SK-N-SH (cell line): ENCODE measurements at regions not wholly inside any gene's neighbourhood (a gene's known extent, or its start where the extent isn't known, plus 50 kb on each side); places are given as distances from the start of the nearest gene placed in this dataset.

Experiments used
- GABPA ChIP-seq: IDR thresholded peaks from 2 replicates; pipeline ENCODE4 v1.4.0; 2012; ENCODE audit warnings: low read depth, mild to moderate bottlenecking
- MXI1 ChIP-seq: IDR thresholded peaks from 2 replicates; pipeline ENCODE4 v1.6.1; 2012; ENCODE audit warnings: mild to moderate bottlenecking, low read depth, low read length, improper control_type of control experiment
- NFIC ChIP-seq: IDR thresholded peaks from 2 replicates; pipeline ENCODE4 v1.4.0; 2012; ENCODE audit warnings: borderline replicate concordance
- POLR2AphosphoS5 ChIP-seq: IDR thresholded peaks from 2 replicates; pipeline ENCODE4 v1.6.1; 2012; ENCODE audit warnings: low read depth, low read length
- RFX5 ChIP-seq: IDR thresholded peaks from 2 replicates; pipeline ENCODE4 v1.6.1; 2012; ENCODE audit warnings: mild to moderate bottlenecking, improper control_type of control experiment, low read length
- TAF1 ChIP-seq: IDR thresholded peaks from 2 replicates; pipeline ENCODE4 v1.6.1; 2012; ENCODE audit warnings: low read depth, mild to moderate bottlenecking, low read length, moderate library complexity, borderline replicate concordance
- TCF12 ChIP-seq: IDR thresholded peaks from 2 replicates; pipeline ENCODE4 v1.4.0; 2012
- TF ChIP-seq, protein P1 (sequence below): IDR thresholded peaks from 2 replicates; pipeline ENCODE4 v1.4.0; 2012; ENCODE audit warnings: low read depth, borderline replicate concordance
- TF ChIP-seq, protein P2 (sequence below): fragments of 200-600 bp; sonication (generic); IDR thresholded peaks from 2 replicates; pipeline ENCODE4 v1.6.1; 2017; ENCODE audit warnings: antibody characterized with exemption, mild to moderate bottlenecking, moderate library complexity
- TF ChIP-seq, protein P3 (sequence below): IDR thresholded peaks from 2 replicates; pipeline ENCODE4 v1.4.0; 2012; ENCODE audit warnings: low read depth, borderline replicate concordance
- TF ChIP-seq, protein P4 (sequence below): IDR thresholded peaks from 2 replicates; pipeline ENCODE4; 2012
- TF ChIP-seq, protein P5 (sequence below): IDR thresholded peaks from 2 replicates; pipeline ENCODE4 v1.6.1; 2012; ENCODE audit warnings: mild to moderate bottlenecking, low read depth, low read length, moderate library complexity

DNA sequence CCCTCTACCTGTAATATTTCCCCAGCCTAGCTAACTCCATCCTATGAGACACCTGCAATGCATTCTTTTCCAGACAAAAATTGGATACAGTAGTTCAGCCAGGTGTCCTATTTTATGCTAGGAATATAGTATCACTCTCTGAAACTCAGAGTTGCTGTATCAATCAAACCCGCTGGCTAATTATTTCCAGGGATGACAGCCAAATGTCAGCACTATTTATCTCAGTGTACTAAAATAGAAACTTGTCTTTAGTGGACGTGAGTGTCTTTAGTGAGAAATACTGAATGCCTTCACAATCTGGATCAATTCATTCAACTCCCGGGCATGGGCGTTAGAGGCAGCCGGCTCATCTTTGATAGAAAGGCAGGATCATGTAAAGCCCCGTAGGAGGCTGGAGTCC is 196.2 kb downstream of the RBM46 start:
- TF ChIP-seq TCF12, result no peak
- no peak for TF ChIP-seq POLR2AphosphoS5
- no peak for TF ChIP-seq MXI1
- TF ChIP-seq, protein P1, sequence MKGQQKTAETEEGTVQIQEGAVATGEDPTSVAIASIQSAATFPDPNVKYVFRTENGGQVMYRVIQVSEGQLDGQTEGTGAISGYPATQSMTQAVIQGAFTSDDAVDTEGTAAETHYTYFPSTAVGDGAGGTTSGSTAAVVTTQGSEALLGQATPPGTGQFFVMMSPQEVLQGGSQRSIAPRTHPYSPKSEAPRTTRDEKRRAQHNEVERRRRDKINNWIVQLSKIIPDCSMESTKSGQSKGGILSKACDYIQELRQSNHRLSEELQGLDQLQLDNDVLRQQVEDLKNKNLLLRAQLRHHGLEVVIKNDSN, result no peak
- TF ChIP-seq, protein P2, sequence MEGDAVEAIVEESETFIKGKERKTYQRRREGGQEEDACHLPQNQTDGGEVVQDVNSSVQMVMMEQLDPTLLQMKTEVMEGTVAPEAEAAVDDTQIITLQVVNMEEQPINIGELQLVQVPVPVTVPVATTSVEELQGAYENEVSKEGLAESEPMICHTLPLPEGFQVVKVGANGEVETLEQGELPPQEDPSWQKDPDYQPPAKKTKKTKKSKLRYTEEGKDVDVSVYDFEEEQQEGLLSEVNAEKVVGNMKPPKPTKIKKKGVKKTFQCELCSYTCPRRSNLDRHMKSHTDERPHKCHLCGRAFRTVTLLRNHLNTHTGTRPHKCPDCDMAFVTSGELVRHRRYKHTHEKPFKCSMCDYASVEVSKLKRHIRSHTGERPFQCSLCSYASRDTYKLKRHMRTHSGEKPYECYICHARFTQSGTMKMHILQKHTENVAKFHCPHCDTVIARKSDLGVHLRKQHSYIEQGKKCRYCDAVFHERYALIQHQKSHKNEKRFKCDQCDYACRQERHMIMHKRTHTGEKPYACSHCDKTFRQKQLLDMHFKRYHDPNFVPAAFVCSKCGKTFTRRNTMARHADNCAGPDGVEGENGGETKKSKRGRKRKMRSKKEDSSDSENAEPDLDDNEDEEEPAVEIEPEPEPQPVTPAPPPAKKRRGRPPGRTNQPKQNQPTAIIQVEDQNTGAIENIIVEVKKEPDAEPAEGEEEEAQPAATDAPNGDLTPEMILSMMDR, result no peak
- TF ChIP-seq, protein P3, sequence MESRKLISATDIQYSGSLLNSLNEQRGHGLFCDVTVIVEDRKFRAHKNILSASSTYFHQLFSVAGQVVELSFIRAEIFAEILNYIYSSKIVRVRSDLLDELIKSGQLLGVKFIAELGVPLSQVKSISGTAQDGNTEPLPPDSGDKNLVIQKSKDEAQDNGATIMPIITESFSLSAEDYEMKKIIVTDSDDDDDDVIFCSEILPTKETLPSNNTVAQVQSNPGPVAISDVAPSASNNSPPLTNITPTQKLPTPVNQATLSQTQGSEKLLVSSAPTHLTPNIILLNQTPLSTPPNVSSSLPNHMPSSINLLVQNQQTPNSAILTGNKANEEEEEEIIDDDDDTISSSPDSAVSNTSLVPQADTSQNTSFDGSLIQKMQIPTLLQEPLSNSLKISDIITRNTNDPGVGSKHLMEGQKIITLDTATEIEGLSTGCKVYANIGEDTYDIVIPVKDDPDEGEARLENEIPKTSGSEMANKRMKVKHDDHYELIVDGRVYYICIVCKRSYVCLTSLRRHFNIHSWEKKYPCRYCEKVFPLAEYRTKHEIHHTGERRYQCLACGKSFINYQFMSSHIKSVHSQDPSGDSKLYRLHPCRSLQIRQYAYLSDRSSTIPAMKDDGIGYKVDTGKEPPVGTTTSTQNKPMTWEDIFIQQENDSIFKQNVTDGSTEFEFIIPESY, result no peak
- TF ChIP-seq GABPA, result no peak
- no peak for TF ChIP-seq TAF1
- TF ChIP-seq, protein P4, sequence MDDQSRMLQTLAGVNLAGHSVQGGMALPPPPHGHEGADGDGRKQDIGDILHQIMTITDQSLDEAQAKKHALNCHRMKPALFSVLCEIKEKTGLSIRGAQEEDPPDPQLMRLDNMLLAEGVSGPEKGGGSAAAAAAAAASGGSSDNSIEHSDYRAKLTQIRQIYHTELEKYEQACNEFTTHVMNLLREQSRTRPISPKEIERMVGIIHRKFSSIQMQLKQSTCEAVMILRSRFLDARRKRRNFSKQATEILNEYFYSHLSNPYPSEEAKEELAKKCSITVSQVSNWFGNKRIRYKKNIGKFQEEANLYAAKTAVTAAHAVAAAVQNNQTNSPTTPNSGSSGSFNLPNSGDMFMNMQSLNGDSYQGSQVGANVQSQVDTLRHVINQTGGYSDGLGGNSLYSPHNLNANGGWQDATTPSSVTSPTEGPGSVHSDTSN, result no peak
- TF ChIP-seq RFX5, result no peak
- TF ChIP-seq, protein P5, sequence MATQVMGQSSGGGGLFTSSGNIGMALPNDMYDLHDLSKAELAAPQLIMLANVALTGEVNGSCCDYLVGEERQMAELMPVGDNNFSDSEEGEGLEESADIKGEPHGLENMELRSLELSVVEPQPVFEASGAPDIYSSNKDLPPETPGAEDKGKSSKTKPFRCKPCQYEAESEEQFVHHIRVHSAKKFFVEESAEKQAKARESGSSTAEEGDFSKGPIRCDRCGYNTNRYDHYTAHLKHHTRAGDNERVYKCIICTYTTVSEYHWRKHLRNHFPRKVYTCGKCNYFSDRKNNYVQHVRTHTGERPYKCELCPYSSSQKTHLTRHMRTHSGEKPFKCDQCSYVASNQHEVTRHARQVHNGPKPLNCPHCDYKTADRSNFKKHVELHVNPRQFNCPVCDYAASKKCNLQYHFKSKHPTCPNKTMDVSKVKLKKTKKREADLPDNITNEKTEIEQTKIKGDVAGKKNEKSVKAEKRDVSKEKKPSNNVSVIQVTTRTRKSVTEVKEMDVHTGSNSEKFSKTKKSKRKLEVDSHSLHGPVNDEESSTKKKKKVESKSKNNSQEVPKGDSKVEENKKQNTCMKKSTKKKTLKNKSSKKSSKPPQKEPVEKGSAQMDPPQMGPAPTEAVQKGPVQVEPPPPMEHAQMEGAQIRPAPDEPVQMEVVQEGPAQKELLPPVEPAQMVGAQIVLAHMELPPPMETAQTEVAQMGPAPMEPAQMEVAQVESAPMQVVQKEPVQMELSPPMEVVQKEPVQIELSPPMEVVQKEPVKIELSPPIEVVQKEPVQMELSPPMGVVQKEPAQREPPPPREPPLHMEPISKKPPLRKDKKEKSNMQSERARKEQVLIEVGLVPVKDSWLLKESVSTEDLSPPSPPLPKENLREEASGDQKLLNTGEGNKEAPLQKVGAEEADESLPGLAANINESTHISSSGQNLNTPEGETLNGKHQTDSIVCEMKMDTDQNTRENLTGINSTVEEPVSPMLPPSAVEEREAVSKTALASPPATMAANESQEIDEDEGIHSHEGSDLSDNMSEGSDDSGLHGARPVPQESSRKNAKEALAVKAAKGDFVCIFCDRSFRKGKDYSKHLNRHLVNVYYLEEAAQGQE, result no peak
- no peak for TF ChIP-seq NFIC
